A172 (cell line): ENCODE measurements at regions not wholly inside any gene's neighbourhood (a gene's known extent, or its start where the extent isn't known, plus 50 kb on each side); places are given as distances from the start of the nearest gene placed in this dataset.
"Not testable (repeated sequence)": the region's sequence is repeated elsewhere in the genome, so short reads cannot be mapped to it uniquely, and the experiment has no call there.

Experiments
- DNase-seq: peaks from one replicate; pipeline ENCODE4 v3.0.0-alpha.2; 2015; ENCODE audit warnings: low spot score

GRCh38 chr2:186991766-186992417 is 142.9 kb upstream of the ZSWIM2 start:
- DNase-seq, result no peak

GRCh38 chr2:186984966-186985365 is 136.0 kb upstream of the ZSWIM2 start:
- DNase-seq, result no peak

- no peak for DNase-seq
Observed at GRCh38 chr2:186984481-186984880, 135.5 kb upstream of the ZSWIM2 start.

- DNase-seq, result no peak
Observed at GRCh38 chr2:186980787-186981550, 132.0 kb upstream of the ZSWIM2 start.

- DNase-seq, result no peak
Observed at GRCh38 chr2:186980117-186980442, 131.1 kb upstream of the ZSWIM2 start.

GRCh38 chr2:186979439-186980116 is 130.6 kb upstream of the ZSWIM2 start:
- DNase-seq, result no peak

GRCh38 chr2:186977433-186978045 is 128.6 kb upstream of the ZSWIM2 start:
- DNase-seq, result no peak

GRCh38 chr2:186976329-186976728 is 127.4 kb upstream of the ZSWIM2 start:
- DNase-seq, result no peak

GRCh38 chr2:186972281-186972970 is 123.5 kb upstream of the ZSWIM2 start:
- no peak for DNase-seq

- no peak for DNase-seq
Observed at GRCh38 chr2:186968277-186968676, 119.3 kb upstream of the ZSWIM2 start.

GRCh38 chr2:186966015-186966414 is 117.0 kb upstream of the ZSWIM2 start:
- no peak for DNase-seq

- no peak for DNase-seq
Observed at GRCh38 chr2:186962085-186962747, 113.2 kb upstream of the ZSWIM2 start.

- DNase-seq, result not testable (repeated sequence)
Observed at GRCh38 chr2:186960241-186960640, 111.3 kb upstream of the ZSWIM2 start.

GRCh38 chr2:186959486-186959885 is 110.5 kb upstream of the ZSWIM2 start:
- no peak for DNase-seq

- DNase-seq, result peak; percentile 85
Observed at GRCh38 chr2:186950694-186951093, 101.7 kb upstream of the ZSWIM2 start.

GRCh38 chr2:186949726-186950256 is 100.8 kb upstream of the ZSWIM2 start:
- DNase-seq, result no peak

- no peak for DNase-seq
Observed at GRCh38 chr2:186947516-186947915, 98.5 kb upstream of the ZSWIM2 start.

GRCh38 chr2:186946896-186947467 is 98.0 kb upstream of the ZSWIM2 start:
- DNase-seq, result no peak

- DNase-seq, result no peak
Observed at GRCh38 chr2:186941853-186942252, 92.9 kb upstream of the ZSWIM2 start.

- no peak for DNase-seq
Observed at GRCh38 chr2:186940463-186940862, 91.5 kb upstream of the ZSWIM2 start.

GRCh38 chr2:186934420-186934819 is 85.5 kb upstream of the ZSWIM2 start:
- DNase-seq, result no peak
